OCI-LY7 (cell line): ENCODE measurements at regions not wholly inside any gene's neighbourhood (a gene's known extent, or its start where the extent isn't known, plus 50 kb on each side); places are given as distances from the start of the nearest gene placed in this dataset.
"Not testable (repeated sequence)": the region's sequence is repeated elsewhere in the genome, so short reads cannot be mapped to it uniquely, and the experiment has no call there.

Experiments
- BruUV-seq: library from RNA; stranded (reverse); fragments of 400-500 nt; replicated peaks from 2 replicates; lab custom pipeline; 2021; lab: Mats Ljungman, UMichigan
- CTCF ChIA-PET: fragments of 300-600 bp; sonication (Branson Sonifier 250); formaldehyde crosslinking; loops from one replicate; lab custom pipeline; 2022; ENCODE audit warnings: antibody characterized with exemption; ENCODE audit not compliant: unreplicated experiment; lab: Charles Lee
- POLR2A ChIA-PET: fragments of 300-600 bp; sonication (Branson Sonifier 250); formaldehyde crosslinking; loops from one replicate; lab custom pipeline; 2022; ENCODE audit warnings: antibody characterized with exemption; lab: Charles Lee
- DNase-seq: peaks from one replicate; pipeline ENCODE4 v3.0.0-alpha.2; 2015; ENCODE audit warnings: low spot score
- H2AFZ ChIP-seq: fragments of 200-600 bp; sonication (generic), shearing (Covaris generic); 2 replicates; pipeline ENCODE4 v1.6.1; 2014; ENCODE audit warnings: mild to moderate bottlenecking, antibody characterized with exemption, low read length, moderate library complexity
- H3K27ac ChIP-seq: fragments of 200-600 bp; sonication (generic); 2 replicates; pipeline ENCODE4 v1.5.1; 2014; ENCODE audit warnings: mixed run types, low read depth, mild to moderate bottlenecking, moderate library complexity, low read length, inconsistent platforms; ENCODE audit not compliant: poor library complexity, severe bottlenecking
- H3K36me3 ChIP-seq: fragments of 200-600 bp; sonication (generic); 2 replicates; pipeline ENCODE4 v1.6.1; 2014; ENCODE audit warnings: mild to moderate bottlenecking, antibody characterized with exemption, low read length, moderate library complexity, mixed read lengths; ENCODE audit not compliant: insufficient read depth
- H3K4me1 ChIP-seq: fragments of 200-600 bp; sonication (generic); 2 replicates; pipeline ENCODE4 v1.5.1; 2014; ENCODE audit warnings: mild to moderate bottlenecking, low read length; ENCODE audit not compliant: insufficient read depth, poor library complexity, severe bottlenecking
- H3K4me2 ChIP-seq: fragments of 200-600 bp; sonication (generic); 2 replicates; pipeline ENCODE4 v1.6.1; 2014; ENCODE audit warnings: mild to moderate bottlenecking, low read length
- H3K4me3 ChIP-seq: fragments of 200-600 bp; sonication (generic); 2 replicates; pipeline ENCODE4 v1.5.1; 2014; ENCODE audit warnings: mild to moderate bottlenecking, low read depth, low read length; ENCODE audit not compliant: poor library complexity, severe bottlenecking
- H3K79me2 ChIP-seq: fragments of 200-600 bp; sonication (generic); 2 replicates; pipeline ENCODE4 v1.6.1; 2016; ENCODE audit warnings: low read depth, mild to moderate bottlenecking, low read length, moderate library complexity, mixed read lengths; ENCODE audit not compliant: insufficient read depth
- H3K9me2 ChIP-seq: fragments of 200-600 bp; sonication (generic); 2 replicates; pipeline ENCODE4 v1.6.1; 2016; ENCODE audit warnings: mild to moderate bottlenecking, low read length, mixed read lengths; ENCODE audit not compliant: insufficient read depth
- H3K9me3 ChIP-seq: fragments of 200-600 bp; sonication (generic); 2 replicates; pipeline ENCODE4 v1.6.1; 2014; ENCODE audit warnings: mild to moderate bottlenecking, mixed run types, low read length, mixed read lengths
- H4K20me1 ChIP-seq: fragments of 200-600 bp; sonication (generic); 2 replicates; pipeline ENCODE4 v1.6.1; 2014; ENCODE audit warnings: mild to moderate bottlenecking, antibody characterized with exemption, low read length, moderate library complexity, mixed read lengths; ENCODE audit not compliant: insufficient read depth
- EZH2phosphoT487 ChIP-seq: fragments of 200-600 bp; sonication (generic); IDR thresholded peaks from 2 replicates; pipeline ENCODE4 v1.6.1; 2018; ENCODE audit warnings: low read depth, borderline replicate concordance, mild to moderate bottlenecking, mixed run types, antibody characterized with exemption, low read length, moderate library complexity, mixed read lengths
- intact Hi-C: fragments of 100-400 bp; cut with micrococcal nuclease; formaldehyde crosslinking; loops from one replicate; pipeline ENCODE4 v1.10.0; 2022; ENCODE audit not compliant: unreplicated experiment
- TF ChIP-seq, protein P1 (sequence below): fragments of 200-600 bp; sonication (generic); conservative IDR thresholded peaks from 2 replicates; pipeline ENCODE4 v1.5.1; 2014; ENCODE audit warnings: mild to moderate bottlenecking, antibody characterized with exemption, low read length, moderate library complexity, mixed read lengths

- Histone ChIP-seq H4K20me1 (no peaks in the 10 kb centered on the region), H3K9me2 (no peaks in the 10 kb centered on the region), H3K36me3 (no peaks in the 10 kb centered on the region), H3K27ac (no peak overlapping the region), H3K9me3 (no peaks in the 10 kb centered on the region), H3K4me1 (no peaks in the 10 kb centered on the region), H3K79me2 (no peaks in the 10 kb centered on the region), H3K4me2 (no peak overlapping the region), H3K4me3 (no peak overlapping the region), H2AFZ (no peak overlapping the region)
- ChIA-PET CTCF (no interaction called here), POLR2A (no interaction called here)
- TF ChIP-seq, protein P1, sequence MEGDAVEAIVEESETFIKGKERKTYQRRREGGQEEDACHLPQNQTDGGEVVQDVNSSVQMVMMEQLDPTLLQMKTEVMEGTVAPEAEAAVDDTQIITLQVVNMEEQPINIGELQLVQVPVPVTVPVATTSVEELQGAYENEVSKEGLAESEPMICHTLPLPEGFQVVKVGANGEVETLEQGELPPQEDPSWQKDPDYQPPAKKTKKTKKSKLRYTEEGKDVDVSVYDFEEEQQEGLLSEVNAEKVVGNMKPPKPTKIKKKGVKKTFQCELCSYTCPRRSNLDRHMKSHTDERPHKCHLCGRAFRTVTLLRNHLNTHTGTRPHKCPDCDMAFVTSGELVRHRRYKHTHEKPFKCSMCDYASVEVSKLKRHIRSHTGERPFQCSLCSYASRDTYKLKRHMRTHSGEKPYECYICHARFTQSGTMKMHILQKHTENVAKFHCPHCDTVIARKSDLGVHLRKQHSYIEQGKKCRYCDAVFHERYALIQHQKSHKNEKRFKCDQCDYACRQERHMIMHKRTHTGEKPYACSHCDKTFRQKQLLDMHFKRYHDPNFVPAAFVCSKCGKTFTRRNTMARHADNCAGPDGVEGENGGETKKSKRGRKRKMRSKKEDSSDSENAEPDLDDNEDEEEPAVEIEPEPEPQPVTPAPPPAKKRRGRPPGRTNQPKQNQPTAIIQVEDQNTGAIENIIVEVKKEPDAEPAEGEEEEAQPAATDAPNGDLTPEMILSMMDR = no peak
- TF ChIP-seq EZH2phosphoT487 = no peak
- no TSS peak for BruUV-seq
- DNase-seq = no peak
- intact Hi-C loops = no loop called here
Observed at GRCh38 chr7:114180556-114181266, 233.9 kb upstream of the FOXP2 start.

DNA sequence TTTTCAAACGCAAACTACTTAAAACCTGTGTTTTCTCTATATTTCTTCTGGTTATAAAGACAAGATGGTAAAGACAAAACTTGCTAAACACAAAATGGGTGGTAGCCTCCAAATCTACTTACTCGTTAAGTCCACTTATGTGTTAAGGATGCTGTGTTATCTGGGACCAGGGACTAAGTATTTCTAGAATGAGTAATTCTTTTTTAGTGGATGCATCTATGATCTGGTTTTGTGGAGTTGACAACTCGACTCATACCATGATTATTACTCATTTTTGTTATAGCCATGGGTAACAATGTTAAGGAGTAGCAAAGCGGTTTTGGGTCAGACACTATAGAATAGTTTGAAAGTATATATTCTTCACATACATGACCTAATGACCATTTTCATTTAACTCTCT, 239.5 kb upstream of the FOXP2 start:
- no TSS peak for BruUV-seq
- Histone ChIP-seq H2AFZ (no peak overlapping the region), H3K4me2 (no peak overlapping the region), H3K36me3 (no peaks in the 10 kb centered on the region), H3K79me2 (no peaks in the 10 kb centered on the region), H3K9me3 (no peaks in the 10 kb centered on the region), H3K4me3 (no peak overlapping the region), H4K20me1 (no peaks in the 10 kb centered on the region), H3K9me2 (no peaks in the 10 kb centered on the region), H3K4me1 (no peaks in the 10 kb centered on the region), H3K27ac (no peak overlapping the region)
- intact Hi-C loops = no loop called here
- DNase-seq = no peak
- ChIA-PET POLR2A (interaction anchor here (0.6 to 1.1 kb wide), 2 partner anchors 39 to 59 kb away, joined by 3 read pairs; no protein-coding TSS in a partner anchor), CTCF (no interaction called here)
- TF ChIP-seq EZH2phosphoT487 = no peak
- TF ChIP-seq, protein P1 = no peak

DNA sequence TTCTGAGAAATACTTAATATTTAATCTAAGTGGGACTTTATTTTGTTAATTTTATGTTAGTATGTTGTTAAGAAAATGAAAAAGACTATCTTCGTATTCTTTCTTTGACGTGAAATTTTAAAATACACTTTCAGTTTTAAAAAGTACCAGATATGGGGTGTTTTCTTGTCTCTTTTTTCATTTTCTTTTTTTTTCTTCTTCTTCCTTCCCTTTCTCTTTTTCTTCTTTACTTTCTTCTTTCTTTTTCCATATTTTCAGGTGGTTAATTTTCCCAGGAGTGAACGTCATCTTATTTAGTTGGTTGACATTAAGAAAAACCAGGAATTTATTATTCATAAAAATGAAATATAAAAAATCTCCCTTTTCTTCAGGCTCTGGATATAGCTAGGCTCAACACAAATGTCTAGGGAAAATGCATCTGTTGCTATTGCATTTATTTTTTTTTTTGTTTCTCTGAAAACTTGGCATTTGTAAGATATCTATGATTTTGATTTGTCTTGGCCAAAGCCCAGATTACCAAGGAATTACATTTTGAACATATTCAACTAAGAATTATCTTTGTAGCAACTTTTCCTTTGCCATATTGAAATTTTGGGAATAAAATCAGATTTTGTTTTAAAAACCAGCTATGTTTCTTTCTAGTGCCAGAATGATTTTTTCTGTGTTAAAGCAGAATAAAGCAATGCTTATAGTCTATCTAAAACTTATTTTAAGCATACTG, 241.3 kb upstream of the FOXP2 start:
- H3K4me1 ChIP-seq = no peaks in the 10 kb centered on the region
- intact Hi-C loops = no loop called here
- POLR2A ChIA-PET = interaction anchor here (1.2 kb wide), 1 partner anchor 93 kb away, joined by 3 read pairs; no protein-coding TSS in a partner anchor
- H3K79me2 ChIP-seq = no peaks in the 10 kb centered on the region
- H3K36me3 ChIP-seq = no peaks in the 10 kb centered on the region
- CTCF ChIA-PET = no interaction called here
- no peaks in the 10 kb centered on the region for H4K20me1 ChIP-seq
- no peaks in the 10 kb centered on the region for H3K9me2 ChIP-seq
- no peak for DNase-seq
- no peak for TF ChIP-seq EZH2phosphoT487
- TF ChIP-seq, protein P1 = no peak
- no TSS peak for BruUV-seq
- H3K9me3 ChIP-seq = no peaks in the 10 kb centered on the region
- H3K4me3 ChIP-seq = no peak overlapping the region
- no peak overlapping the region for H2AFZ ChIP-seq
- H3K4me2 ChIP-seq = no peak overlapping the region
- no peak overlapping the region for H3K27ac ChIP-seq

DNA sequence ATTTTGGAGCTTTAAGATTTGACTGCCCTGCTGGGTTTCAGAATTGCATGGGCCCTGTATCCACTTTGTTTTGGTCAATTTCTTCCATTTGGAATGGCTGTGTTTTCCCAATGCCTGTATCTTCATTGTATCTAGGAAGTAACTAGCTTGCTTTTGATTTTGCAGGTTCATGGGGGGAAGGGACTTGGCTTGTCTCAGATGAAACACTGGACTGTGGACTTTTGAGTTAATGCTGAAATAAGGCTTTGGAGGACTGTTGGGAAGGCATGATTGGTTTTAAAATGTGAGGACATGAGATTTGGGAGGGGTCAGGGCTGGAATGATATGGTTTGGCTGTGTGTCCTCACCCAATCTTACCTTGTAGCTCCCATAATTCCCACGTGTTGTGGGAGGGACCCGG, 245.2 kb upstream of the FOXP2 start:
- intact Hi-C loops, H3K9me2 ChIP-seq, BruUV-seq, H3K79me2 ChIP-seq, CTCF ChIA-PET, DNase-seq, H2AFZ ChIP-seq, H3K4me3 ChIP-seq, H4K20me1 ChIP-seq, H3K27ac ChIP-seq, H3K36me3 ChIP-seq, H3K9me3 ChIP-seq, H3K4me1 ChIP-seq, H3K4me2 ChIP-seq: not testable (repeated sequence)
- POLR2A ChIA-PET = interaction anchor here (0.8 kb wide), 1 partner anchor 1306 kb away, joined by 3 read pairs; no protein-coding TSS in a partner anchor
